ENCODE measurements at regions not wholly inside any gene's neighbourhood (a gene's known extent, or its start where the extent isn't known, plus 50 kb on each side); places are given as distances from the start of the nearest gene placed in this dataset.
A peak's percentile ranks its signal among the peaks of the same experiment; 100 is the strongest.

DNA sequence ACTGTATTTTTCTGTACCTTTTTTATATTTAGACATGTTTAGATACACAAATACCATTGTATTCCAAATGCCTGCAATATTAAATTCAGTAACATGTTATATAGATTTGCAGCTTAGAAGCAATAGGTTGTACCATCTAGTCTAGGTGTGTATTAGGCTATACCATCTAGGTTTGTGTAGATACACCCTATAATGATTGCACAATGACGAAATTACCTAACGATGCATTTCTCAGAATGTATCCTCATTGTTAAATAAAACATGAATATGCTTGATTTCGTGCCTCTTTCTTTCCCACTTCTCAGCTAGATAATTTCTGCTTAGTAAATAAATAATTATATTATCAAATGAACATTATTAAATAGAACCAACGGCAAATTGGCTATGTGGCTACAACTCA is 653.0 kb downstream of the EPM2A start (continued):
- TF ChIP-seq STAT1 (IDR thresholded peaks at IDR 0.05; ENCODE audit: unreplicated experiment) (no peak), ETS1 (IDR thresholded peaks at IDR 0.05) (no peak), JUNB (IDR thresholded peaks at IDR 0.05; ENCODE audit: unreplicated experiment) (no peak), ZNF331 (CRISPR knock-in tag; IDR thresholded peaks at IDR 0.05; ENCODE audit: low read depth) (no peak), NANOG (IDR thresholded peaks at IDR 0.05; ENCODE audit: borderline replicate concordance) (no peak)

DNA sequence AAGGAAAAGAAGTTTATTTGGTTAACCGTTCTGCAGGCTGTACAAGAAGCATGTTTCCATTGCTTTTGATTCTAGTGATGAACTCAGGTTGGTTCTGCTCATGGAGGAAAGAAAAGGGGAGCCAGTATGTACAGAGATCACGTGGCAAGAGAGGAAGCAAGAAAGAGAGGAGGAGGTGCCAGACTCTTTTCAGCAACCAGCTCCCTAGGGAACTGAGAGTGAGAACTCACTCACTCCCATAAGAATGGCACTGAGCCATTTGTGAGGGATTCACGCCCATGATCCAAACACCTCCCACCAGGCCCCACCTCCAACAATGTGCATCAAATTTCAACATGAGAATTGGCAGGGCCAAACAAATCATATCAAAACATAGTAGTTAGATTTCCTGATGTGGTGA is 649.1 kb downstream of the EPM2A start:
- TF ChIP-seq NANOG (IDR thresholded peaks at IDR 0.05; ENCODE audit: borderline replicate concordance) = no peak
- TF ChIP-seq ETS1 (IDR thresholded peaks at IDR 0.05) = no peak
- no peak for TF ChIP-seq ZNF331 (CRISPR knock-in tag; IDR thresholded peaks at IDR 0.05; ENCODE audit: low read depth)
- no peak for TF ChIP-seq EZH2phosphoT487 (IDR thresholded peaks at IDR 0.05; ENCODE audit: unreplicated experiment)
- no peak for TF ChIP-seq STAT1 (IDR thresholded peaks at IDR 0.05; ENCODE audit: unreplicated experiment)
- TF ChIP-seq POLR2AphosphoS5 (IDR thresholded peaks at IDR 0.05; ENCODE audit: low read depth) = no peak
- TF ChIP-seq CTCF (conservative IDR thresholded peaks at IDR 0.05; ENCODE audit: low read depth in 2 of 2) = no peak
- TF ChIP-seq, protein P1, sequence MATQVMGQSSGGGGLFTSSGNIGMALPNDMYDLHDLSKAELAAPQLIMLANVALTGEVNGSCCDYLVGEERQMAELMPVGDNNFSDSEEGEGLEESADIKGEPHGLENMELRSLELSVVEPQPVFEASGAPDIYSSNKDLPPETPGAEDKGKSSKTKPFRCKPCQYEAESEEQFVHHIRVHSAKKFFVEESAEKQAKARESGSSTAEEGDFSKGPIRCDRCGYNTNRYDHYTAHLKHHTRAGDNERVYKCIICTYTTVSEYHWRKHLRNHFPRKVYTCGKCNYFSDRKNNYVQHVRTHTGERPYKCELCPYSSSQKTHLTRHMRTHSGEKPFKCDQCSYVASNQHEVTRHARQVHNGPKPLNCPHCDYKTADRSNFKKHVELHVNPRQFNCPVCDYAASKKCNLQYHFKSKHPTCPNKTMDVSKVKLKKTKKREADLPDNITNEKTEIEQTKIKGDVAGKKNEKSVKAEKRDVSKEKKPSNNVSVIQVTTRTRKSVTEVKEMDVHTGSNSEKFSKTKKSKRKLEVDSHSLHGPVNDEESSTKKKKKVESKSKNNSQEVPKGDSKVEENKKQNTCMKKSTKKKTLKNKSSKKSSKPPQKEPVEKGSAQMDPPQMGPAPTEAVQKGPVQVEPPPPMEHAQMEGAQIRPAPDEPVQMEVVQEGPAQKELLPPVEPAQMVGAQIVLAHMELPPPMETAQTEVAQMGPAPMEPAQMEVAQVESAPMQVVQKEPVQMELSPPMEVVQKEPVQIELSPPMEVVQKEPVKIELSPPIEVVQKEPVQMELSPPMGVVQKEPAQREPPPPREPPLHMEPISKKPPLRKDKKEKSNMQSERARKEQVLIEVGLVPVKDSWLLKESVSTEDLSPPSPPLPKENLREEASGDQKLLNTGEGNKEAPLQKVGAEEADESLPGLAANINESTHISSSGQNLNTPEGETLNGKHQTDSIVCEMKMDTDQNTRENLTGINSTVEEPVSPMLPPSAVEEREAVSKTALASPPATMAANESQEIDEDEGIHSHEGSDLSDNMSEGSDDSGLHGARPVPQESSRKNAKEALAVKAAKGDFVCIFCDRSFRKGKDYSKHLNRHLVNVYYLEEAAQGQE (IDR thresholded peaks at IDR 0.05; ENCODE audit: unreplicated experiment) = no peak
- peak; percentile 52 for DNase-seq (ENCODE audit: low spot score)
- H3K4me1 Mint-ChIP-seq = peaks cover 8% of the 10 kb centered on the region; the same call in 2 of the 3 replicates
- Histone ChIP-seq H3F3A (replicated peaks; ENCODE audit: low read depth) (no peaks in the 10 kb centered on the region), H3K4me3 (no peak overlapping the region), H3K4me1 (ENCODE audit: insufficient read depth) (no peaks in the 10 kb centered on the region), H4K20me1 (replicated peaks; ENCODE audit: insufficient read depth) (no peaks in the 10 kb centered on the region), H3K27ac (ENCODE audit: low read depth) (no peak overlapping the region), H3K27me3 (ENCODE audit: insufficient read depth) (no peaks in the 10 kb centered on the region), H3K9me2 (ENCODE audit: insufficient read depth) (no peaks in the 10 kb centered on the region; the same call in 1 of the 2 replicates), H3K79me2 (replicated peaks; ENCODE audit: insufficient read depth) (no peaks in the 10 kb centered on the region), H2AFZ (0 out of 2 replicates have a peak overlapping the region, but pooled peaks have one; percentile 7), H3K4me2 (no peak overlapping the region), H3K36me3 (ENCODE audit: insufficient read depth) (no peaks in the 10 kb centered on the region)
- no peaks in the 10 kb centered on the region for H3K9me3 Mint-ChIP-seq
- H3K27me3 Mint-ChIP-seq (ENCODE audit: insufficient read depth, low read depth, poor library complexity) = no peaks in the 10 kb centered on the region
- ATAC-seq = peak; percentile 87
- H3K36me3 Mint-ChIP-seq (ENCODE audit: low read depth) = no peaks in the 10 kb centered on the region
- no peak overlapping the region for H3K4me3 Mint-ChIP-seq
- no peak overlapping the region for H3K27ac Mint-ChIP-seq

Measured in GM23338 (cell line).